ENCODE measurements at regions not wholly inside any gene's neighbourhood (a gene's known extent, or its start where the extent isn't known, plus 50 kb on each side); places are given as distances from the start of the nearest gene placed in this dataset.

DNA sequence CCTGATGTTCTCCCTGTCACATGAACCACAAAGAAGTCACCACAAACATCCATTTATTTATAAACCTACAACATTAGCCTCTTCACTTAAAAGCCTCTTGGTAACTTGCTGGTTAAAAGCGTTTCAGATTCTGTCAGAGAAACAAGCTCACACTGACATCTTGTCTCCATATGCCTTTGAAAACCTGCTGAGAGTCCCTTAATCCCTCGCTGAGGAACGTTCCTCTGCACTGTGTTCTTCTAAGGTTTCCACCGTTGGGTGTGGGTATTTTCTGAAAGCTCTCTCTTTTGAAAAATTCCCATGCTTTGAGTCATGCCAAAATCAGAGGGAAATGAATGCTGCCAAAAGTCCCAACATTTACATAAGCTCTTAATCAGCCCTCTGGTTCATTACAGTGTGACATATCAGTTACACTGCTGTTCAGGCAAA lies 149.8 kb downstream of the CCDC34 start:
- Histone ChIP-seq H3K9me3 (ENCODE audit: low read depth, low read length, poor library complexity, severe bottlenecking) (no peaks in the 10 kb centered on the region), H3K4me3 (ENCODE audit: low read depth, low read length, poor library complexity, severe bottlenecking) (no peak overlapping the region), H3K36me3 (ENCODE audit: insufficient read depth, low read length, poor library complexity, severe bottlenecking) (no peaks in the 10 kb centered on the region), H3K27me3 (replicated peaks; ENCODE audit: insufficient read depth, low read depth, low read length, poor library complexity) (no peaks in the 10 kb centered on the region), H3K4me1 (ENCODE audit: insufficient read depth, low read length, poor library complexity, severe bottlenecking) (peaks cover 89% of the 10 kb centered on the region), H3K27ac (ENCODE audit: low read depth, low read length, poor library complexity, severe bottlenecking) (peak overlapping the region; percentile 84)
- POLR2A ChIA-PET (ENCODE audit: low non-redundant PET): interaction anchor here (0.5 to 1.2 kb wide), 5 partner anchors 10 to 626 kb away, joined by 3 to 6 read pairs (median 4); partner anchors contain the start of gene LGR4
- intact Hi-C loops (cut with micrococcal nuclease; ENCODE audit: unreplicated experiment): loop anchor here (10.0 kb wide), 1 partner anchor 1972 kb away; no protein-coding TSS in a partner anchor
- no peak for TF ChIP-seq CTCF (conservative IDR thresholded peaks at IDR 0.05; ENCODE audit: low read depth, low read length)
- TF ChIP-seq EZH2 (IDR thresholded peaks at IDR 0.05; ENCODE audit: borderline replicate concordance, low read depth, low read length, poor library complexity, severe bottlenecking): no peak
- DNase-seq (ENCODE audit: low spot score): peak; percentile 100
- CTCF ChIA-PET: interaction anchor here (0.5 to 2.3 kb wide), 8 partner anchors 11 to 1614 kb away, joined by 3 to 13 read pairs (median 4); no protein-coding TSS in a partner anchor
- BruUV-seq (replicated peaks): no TSS peak

DNA sequence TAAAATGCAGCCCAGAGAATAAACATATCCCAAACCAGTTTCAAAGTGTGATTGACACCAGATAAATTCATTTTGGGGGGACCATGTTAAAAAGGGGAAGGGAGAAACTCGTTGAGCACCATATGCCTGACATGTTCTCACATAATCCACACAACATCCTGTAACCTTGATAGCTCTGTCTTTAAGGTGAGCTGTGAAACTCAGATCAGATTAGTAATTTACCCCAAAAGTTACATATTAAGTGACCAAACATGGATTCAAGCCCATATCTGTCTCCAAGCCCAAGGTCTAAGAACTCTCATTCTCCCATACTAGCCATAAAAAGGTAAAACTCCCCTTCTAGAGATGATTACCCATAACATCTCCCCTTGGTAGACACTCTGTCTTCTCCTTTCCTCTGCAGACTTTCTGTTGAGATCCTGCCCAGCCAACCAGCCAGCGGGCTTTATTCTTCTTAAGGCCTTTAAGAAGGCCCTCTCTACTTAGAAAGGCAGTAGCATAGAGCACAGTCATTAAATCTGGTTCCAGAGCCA lies 150.7 kb downstream of the CCDC34 start:
- DNase-seq (ENCODE audit: low spot score): no peak
- BruUV-seq (replicated peaks): no TSS peak
- Histone ChIP-seq H3K27me3 (replicated peaks; ENCODE audit: insufficient read depth, low read depth, low read length, poor library complexity) (no peaks in the 10 kb centered on the region), H3K9me3 (ENCODE audit: low read depth, low read length, poor library complexity, severe bottlenecking) (no peaks in the 10 kb centered on the region), H3K4me1 (ENCODE audit: insufficient read depth, low read length, poor library complexity, severe bottlenecking) (peaks cover 80% of the 10 kb centered on the region), H3K27ac (ENCODE audit: low read depth, low read length, poor library complexity, severe bottlenecking) (peak overlapping the region; percentile 84), H3K36me3 (ENCODE audit: insufficient read depth, low read length, poor library complexity, severe bottlenecking) (no peaks in the 10 kb centered on the region), H3K4me3 (ENCODE audit: low read depth, low read length, poor library complexity, severe bottlenecking) (no peak overlapping the region)
- intact Hi-C loops (cut with micrococcal nuclease; ENCODE audit: unreplicated experiment): loop anchor here (10.0 kb wide), 1 partner anchor 1972 kb away; no protein-coding TSS in a partner anchor
- no peak for TF ChIP-seq CTCF (conservative IDR thresholded peaks at IDR 0.05; ENCODE audit: low read depth, low read length)
- no peak for TF ChIP-seq EZH2 (IDR thresholded peaks at IDR 0.05; ENCODE audit: borderline replicate concordance, low read depth, low read length, poor library complexity, severe bottlenecking)
- CTCF ChIA-PET: interaction anchor here (0.6 to 2.3 kb wide), 4 partner anchors 12 to 271 kb away, joined by 3 to 13 read pairs (median 3); no protein-coding TSS in a partner anchor
- POLR2A ChIA-PET (ENCODE audit: low non-redundant PET): no interaction called here

GRCh38 chr11:27211370-27212127 lies 151.5 kb downstream of the CCDC34 start:
- DNase-seq (ENCODE audit: low spot score): no peak
- peak; percentile 96 for TF ChIP-seq CTCF (conservative IDR thresholded peaks at IDR 0.05; ENCODE audit: low read depth, low read length)
- no peak for TF ChIP-seq EZH2 (IDR thresholded peaks at IDR 0.05; ENCODE audit: borderline replicate concordance, low read depth, low read length, poor library complexity, severe bottlenecking)
- Histone ChIP-seq H3K9me3 (ENCODE audit: low read depth, low read length, poor library complexity, severe bottlenecking) (no peaks in the 10 kb centered on the region), H3K4me3 (ENCODE audit: low read depth, low read length, poor library complexity, severe bottlenecking) (no peak overlapping the region), H3K27me3 (replicated peaks; ENCODE audit: insufficient read depth, low read depth, low read length, poor library complexity) (no peaks in the 10 kb centered on the region), H3K4me1 (ENCODE audit: insufficient read depth, low read length, poor library complexity, severe bottlenecking) (peaks cover 76% of the 10 kb centered on the region), H3K36me3 (ENCODE audit: insufficient read depth, low read length, poor library complexity, severe bottlenecking) (no peaks in the 10 kb centered on the region), H3K27ac (ENCODE audit: low read depth, low read length, poor library complexity, severe bottlenecking) (peak overlapping the region; percentile 84)
- POLR2A ChIA-PET (ENCODE audit: low non-redundant PET): no interaction called here
- intact Hi-C loops (cut with micrococcal nuclease; ENCODE audit: unreplicated experiment): loop anchor here (10.0 kb wide), 1 partner anchor 1973 kb away; no protein-coding TSS in a partner anchor
- BruUV-seq (replicated peaks): no TSS peak
- CTCF ChIA-PET: interaction anchor here (0.6 to 1.4 kb wide), 6 partner anchors 12 to 297 kb away, joined by 3 to 5 read pairs (median 3); no protein-coding TSS in a partner anchor
